ENCODE measurements at regions not wholly inside any gene's neighbourhood (a gene's known extent, or its start where the extent isn't known, plus 50 kb on each side); places are given as distances from the start of the nearest gene placed in this dataset.

DNA sequence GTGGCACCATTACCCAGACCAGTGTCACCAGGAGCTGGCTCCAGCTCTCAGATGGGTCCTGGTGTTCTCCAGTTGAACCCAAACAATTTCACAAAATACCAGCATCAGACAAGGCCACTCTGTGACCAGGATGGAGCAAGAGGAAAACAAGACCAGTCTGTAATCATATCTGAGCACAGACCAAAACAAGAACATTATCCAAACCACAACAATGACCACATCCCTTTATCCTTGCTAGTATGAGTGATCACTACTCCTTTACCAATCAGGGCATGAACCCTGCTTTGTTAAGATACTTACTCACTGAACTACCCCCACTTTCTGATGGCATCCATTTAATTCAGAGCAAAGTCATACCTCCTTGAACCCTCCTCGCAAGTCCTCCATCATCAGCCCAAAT is 145.9 kb downstream of the NUFIP1 start:
- Histone ChIP-seq H3K27ac (ENCODE audit: low read depth, low read length) (no peak overlapping the region), H3K9me3 (ENCODE audit: insufficient read depth, low read depth, low read length) (no peaks in the 10 kb centered on the region), H3K4me3 (ENCODE audit: insufficient read depth, low read depth, low read length) (no peak overlapping the region), H3K4me2 (ENCODE audit: low read length) (peak overlapping the region; percentile 34), H2AFZ (ENCODE audit: low read depth, low read length) (no peak overlapping the region), H3K4me1 (ENCODE audit: insufficient read depth, low read length) (peaks cover 16% of the 10 kb centered on the region), H3K36me3 (ENCODE audit: insufficient read depth, low read length) (no peaks in the 10 kb centered on the region), H3K9ac (ENCODE audit: low read length) (no peak overlapping the region), H3K27me3 (ENCODE audit: insufficient read depth, low read length) (no peaks in the 10 kb centered on the region), H4K20me1 (ENCODE audit: insufficient read depth, low read length) (no peaks in the 10 kb centered on the region), H3K79me2 (ENCODE audit: insufficient read depth, low read length) (no peaks in the 10 kb centered on the region)
- no peaks in the 10 kb centered on the region for H3K27me3 Mint-ChIP-seq (ENCODE audit: low read depth, unreplicated experiment)
- peak; percentile 23 for FAIRE-seq
- H3K4me1 Mint-ChIP-seq (ENCODE audit: low read depth, unreplicated experiment) = peaks cover 6% of the 10 kb centered on the region
- TF ChIP-seq EZH2 (IDR thresholded peaks at IDR 0.05; ENCODE audit: insufficient read depth, low read length) = no peak
- TF ChIP-seq, protein P1, sequence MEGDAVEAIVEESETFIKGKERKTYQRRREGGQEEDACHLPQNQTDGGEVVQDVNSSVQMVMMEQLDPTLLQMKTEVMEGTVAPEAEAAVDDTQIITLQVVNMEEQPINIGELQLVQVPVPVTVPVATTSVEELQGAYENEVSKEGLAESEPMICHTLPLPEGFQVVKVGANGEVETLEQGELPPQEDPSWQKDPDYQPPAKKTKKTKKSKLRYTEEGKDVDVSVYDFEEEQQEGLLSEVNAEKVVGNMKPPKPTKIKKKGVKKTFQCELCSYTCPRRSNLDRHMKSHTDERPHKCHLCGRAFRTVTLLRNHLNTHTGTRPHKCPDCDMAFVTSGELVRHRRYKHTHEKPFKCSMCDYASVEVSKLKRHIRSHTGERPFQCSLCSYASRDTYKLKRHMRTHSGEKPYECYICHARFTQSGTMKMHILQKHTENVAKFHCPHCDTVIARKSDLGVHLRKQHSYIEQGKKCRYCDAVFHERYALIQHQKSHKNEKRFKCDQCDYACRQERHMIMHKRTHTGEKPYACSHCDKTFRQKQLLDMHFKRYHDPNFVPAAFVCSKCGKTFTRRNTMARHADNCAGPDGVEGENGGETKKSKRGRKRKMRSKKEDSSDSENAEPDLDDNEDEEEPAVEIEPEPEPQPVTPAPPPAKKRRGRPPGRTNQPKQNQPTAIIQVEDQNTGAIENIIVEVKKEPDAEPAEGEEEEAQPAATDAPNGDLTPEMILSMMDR (IDR thresholded peaks at IDR 0.05; ENCODE audit: insufficient read depth, low read depth, low read length) = no peak
- no peak overlapping the region for H3K27ac Mint-ChIP-seq (ENCODE audit: unreplicated experiment)
- no peak overlapping the region for H3K4me3 Mint-ChIP-seq (ENCODE audit: unreplicated experiment)
- H3K36me3 Mint-ChIP-seq (ENCODE audit: low read depth, unreplicated experiment) = no peaks in the 10 kb centered on the region
- peak; percentile 85 for DNase-seq (ENCODE audit: low read depth)
- H3K9me3 Mint-ChIP-seq (ENCODE audit: unreplicated experiment) = no peaks in the 10 kb centered on the region

DNA sequence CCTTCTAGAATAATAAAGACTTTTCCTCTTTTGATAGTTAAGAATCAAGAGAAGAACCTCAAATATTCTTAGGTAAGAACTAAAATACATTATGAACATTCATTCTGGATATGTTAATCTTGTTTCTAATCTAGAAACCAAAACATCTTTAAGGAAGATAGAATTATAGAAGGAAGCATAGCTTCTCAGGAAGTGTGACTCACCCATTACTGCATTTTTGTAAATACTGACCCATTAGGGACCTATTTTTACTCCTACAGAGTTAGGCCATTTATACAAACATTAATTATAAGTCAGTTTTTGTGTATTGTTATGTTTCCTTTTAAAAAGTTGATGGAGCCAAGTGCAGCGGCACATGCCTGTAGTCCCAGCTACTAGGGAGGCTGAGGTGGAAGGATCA is 147.1 kb downstream of the NUFIP1 start:
- no peaks in the 10 kb centered on the region for H3K79me2 ChIP-seq (ENCODE audit: insufficient read depth, low read length)
- Mint-ChIP-seq H3K4me3 (ENCODE audit: unreplicated experiment) (no peak overlapping the region), H3K36me3 (ENCODE audit: low read depth, unreplicated experiment) (no peaks in the 10 kb centered on the region), H3K4me1 (ENCODE audit: low read depth, unreplicated experiment) (peaks cover 6% of the 10 kb centered on the region), H3K9me3 (ENCODE audit: unreplicated experiment) (no peaks in the 10 kb centered on the region), H3K27ac (ENCODE audit: unreplicated experiment) (no peak overlapping the region), H3K27me3 (ENCODE audit: low read depth, unreplicated experiment) (no peaks in the 10 kb centered on the region)
- H3K4me2 ChIP-seq (ENCODE audit: low read length) = peak overlapping the region; percentile 9
- no peaks in the 10 kb centered on the region for H3K27me3 ChIP-seq (ENCODE audit: insufficient read depth, low read length)
- FAIRE-seq (no peak), DNase-seq (ENCODE audit: low read depth) (peak; percentile 74)
- TF ChIP-seq, protein P1 (IDR thresholded peaks at IDR 0.05; ENCODE audit: insufficient read depth, low read depth, low read length) = no peak
- TF ChIP-seq EZH2 (IDR thresholded peaks at IDR 0.05; ENCODE audit: insufficient read depth, low read length) = no peak
- H3K9me3 ChIP-seq (ENCODE audit: insufficient read depth, low read depth, low read length) = no peaks in the 10 kb centered on the region
- no peak overlapping the region for H3K27ac ChIP-seq (ENCODE audit: low read depth, low read length)
- H3K4me3 ChIP-seq (ENCODE audit: insufficient read depth, low read depth, low read length) = no peak overlapping the region
- H3K36me3 ChIP-seq (ENCODE audit: insufficient read depth, low read length) = no peaks in the 10 kb centered on the region
- H2AFZ ChIP-seq (ENCODE audit: low read depth, low read length) = no peak overlapping the region
- peaks cover 19% of the 10 kb centered on the region for H3K4me1 ChIP-seq (ENCODE audit: insufficient read depth, low read length)
- no peaks in the 10 kb centered on the region for H4K20me1 ChIP-seq (ENCODE audit: insufficient read depth, low read length)
- H3K9ac ChIP-seq (ENCODE audit: low read length) = no peak overlapping the region

DNA sequence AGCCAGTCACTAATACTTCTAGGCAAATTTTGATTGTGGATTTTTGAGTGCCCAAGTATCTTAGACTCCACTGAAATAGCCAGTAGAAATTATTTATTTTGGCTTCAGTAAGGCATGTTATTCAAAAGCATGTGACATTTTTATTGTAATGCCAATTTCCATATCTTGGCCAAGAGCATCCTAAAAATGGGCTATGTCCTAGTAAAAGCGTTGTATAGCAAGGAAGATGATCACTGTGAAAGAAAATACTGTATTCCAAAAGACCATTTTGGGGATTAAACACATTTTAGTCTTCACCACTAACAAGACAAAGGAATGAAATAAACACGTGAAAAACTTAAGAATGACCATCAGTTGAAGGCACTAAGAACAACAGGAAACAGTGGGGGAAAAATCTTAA is 149.1 kb downstream of the NUFIP1 start:
- H3K4me3 ChIP-seq (ENCODE audit: insufficient read depth, low read depth, low read length) = no peak overlapping the region
- H3K9me3 ChIP-seq (ENCODE audit: insufficient read depth, low read depth, low read length) = no peaks in the 10 kb centered on the region
- no peak overlapping the region for H3K9ac ChIP-seq (ENCODE audit: low read length)
- no peak overlapping the region for H3K27ac ChIP-seq (ENCODE audit: low read depth, low read length)
- H2AFZ ChIP-seq (ENCODE audit: low read depth, low read length) = no peak overlapping the region
- no peaks in the 10 kb centered on the region for H4K20me1 ChIP-seq (ENCODE audit: insufficient read depth, low read length)
- H3K27ac Mint-ChIP-seq (ENCODE audit: unreplicated experiment) = no peak overlapping the region
- no peaks in the 10 kb centered on the region for H3K36me3 ChIP-seq (ENCODE audit: insufficient read depth, low read length)
- H3K36me3 Mint-ChIP-seq (ENCODE audit: low read depth, unreplicated experiment) = no peaks in the 10 kb centered on the region
- H3K4me2 ChIP-seq (ENCODE audit: low read length) = no peak overlapping the region
- TF ChIP-seq EZH2 (IDR thresholded peaks at IDR 0.05; ENCODE audit: insufficient read depth, low read length) = no peak
- TF ChIP-seq, protein P1 (IDR thresholded peaks at IDR 0.05; ENCODE audit: insufficient read depth, low read depth, low read length) = no peak
- FAIRE-seq = no peak
- no peak overlapping the region for H3K4me3 Mint-ChIP-seq (ENCODE audit: unreplicated experiment)
- H3K27me3 ChIP-seq (ENCODE audit: insufficient read depth, low read length) = no peaks in the 10 kb centered on the region
- H3K9me3 Mint-ChIP-seq (ENCODE audit: unreplicated experiment) = peaks cover 1% of the 10 kb centered on the region
- DNase-seq (ENCODE audit: low read depth) = no peak
- no peaks in the 10 kb centered on the region for H3K27me3 Mint-ChIP-seq (ENCODE audit: low read depth, unreplicated experiment)
- no peaks in the 10 kb centered on the region for H3K79me2 ChIP-seq (ENCODE audit: insufficient read depth, low read length)
- H3K4me1 ChIP-seq (ENCODE audit: insufficient read depth, low read length) = peaks cover 23% of the 10 kb centered on the region
- peaks cover 6% of the 10 kb centered on the region for H3K4me1 Mint-ChIP-seq (ENCODE audit: low read depth, unreplicated experiment)
